Caco-2 (cell line): ENCODE measurements at regions not wholly inside any gene's neighbourhood (a gene's known extent, or its start where the extent isn't known, plus 50 kb on each side); places are given as distances from the start of the nearest gene placed in this dataset.

ENCODE experiments used
- BruUV-seq: library from RNA; stranded (reverse); fragments of 400-500 nt; replicated peaks from 2 replicates; lab custom pipeline; 2021; lab: Mats Ljungman, UMichigan
- CTCF ChIA-PET: fragments of 300-600 bp; sonication (Branson Sonifier 250); formaldehyde crosslinking; loops from one replicate; lab custom pipeline; 2022; ENCODE audit warnings: antibody characterized with exemption; lab: Charles Lee
- POLR2A ChIA-PET: fragments of 300-600 bp; sonication (Branson Sonifier 250); formaldehyde crosslinking; loops from one replicate; lab custom pipeline; 2022; ENCODE audit warnings: antibody characterized with exemption; lab: Charles Lee
- DNase-seq, 2 experiments: peaks; one replicate each; pipeline versions ENCODE4 v3.0.0 to v3.0.0-alpha.2; 2020 to 2022
- H3K27me3 ChIP-seq: replicated peaks from 2 replicates; pipeline ENCODE4 v1.6.0; 2011; ENCODE audit warnings: low read length; ENCODE audit not compliant: control insufficient read depth, insufficient read depth
- H3K36me3 ChIP-seq: 2 replicates; pipeline ENCODE4 v1.5.1; 2011; ENCODE audit warnings: low read length; ENCODE audit not compliant: control insufficient read depth, insufficient read depth
- H3K4me1 ChIP-seq: fragments of 250-450 bp; sonication (Bioruptor Pico); 2 replicates; pipeline ENCODE4 v1.5.1; 2020; ENCODE audit warnings: mild to moderate bottlenecking
- H3K4me3 ChIP-seq: 2 replicates; pipeline ENCODE4 v1.5.1; 2011; ENCODE audit warnings: low read depth, mild to moderate bottlenecking, control low read depth, low read length
- H3K9me3 ChIP-seq: fragments of 250-450 bp; sonication (Bioruptor Pico); 2 replicates; pipeline ENCODE4 v1.5.1; 2020; ENCODE audit warnings: mild to moderate bottlenecking, moderate library complexity
- H3K27ac Mint-ChIP-seq: one replicate; pipeline ENCODE4 v1.8.0; 2022; ENCODE audit warnings: mixed read lengths; ENCODE audit not compliant: unreplicated experiment
- H3K27me3 Mint-ChIP-seq: one replicate; pipeline ENCODE4 v1.8.0; 2022; ENCODE audit warnings: mixed read lengths; ENCODE audit not compliant: insufficient read depth, unreplicated experiment
- H3K36me3 Mint-ChIP-seq: one replicate; pipeline ENCODE4 v1.8.0; 2022; ENCODE audit warnings: mild to moderate bottlenecking, mixed read lengths; ENCODE audit not compliant: insufficient read depth, unreplicated experiment
- H3K4me1 Mint-ChIP-seq: one replicate; pipeline ENCODE4 v1.8.0; 2022; ENCODE audit warnings: low read depth, mixed read lengths; ENCODE audit not compliant: unreplicated experiment
- H3K4me3 Mint-ChIP-seq: one replicate; pipeline ENCODE4 v1.8.0; 2022; ENCODE audit warnings: mild to moderate bottlenecking, moderate library complexity, mixed read lengths; ENCODE audit not compliant: unreplicated experiment
- H3K9me3 Mint-ChIP-seq: one replicate; pipeline ENCODE4 v1.8.0; 2022; ENCODE audit warnings: mixed read lengths; ENCODE audit not compliant: unreplicated experiment
- CTCF ChIP-seq, 2 experiments: fragments of 200-600 bp in 1 of 2; IDR thresholded peaks; 1 replicate in 1 of 2; 2 replicates in 1 of 2; pipeline versions ENCODE4 v1.5.1 to v1.8.0; 2011 to 2022; ENCODE audit warnings: antibody characterized with exemption in 1 of 2, control low read depth in 1 of 2, inconsistent platforms in 1 of 2, low read depth in 1 of 2, low read length in 1 of 2, mild to moderate bottlenecking in 1 of 2, moderate library complexity in 1 of 2; ENCODE audit not compliant: insufficient read depth in 1 of 2, severe bottlenecking in 1 of 2, unreplicated experiment in 1 of 2
- intact Hi-C: fragments of 100-400 bp; cut with micrococcal nuclease; formaldehyde crosslinking; loops from one replicate; pipeline ENCODE4 v1.10.0; 2022; ENCODE audit not compliant: unreplicated experiment

- no peaks in the 10 kb centered on the region for H3K9me3 ChIP-seq
- Mint-ChIP-seq H3K4me1 (no peaks in the 10 kb centered on the region), H3K27me3 (no peaks in the 10 kb centered on the region), H3K4me3 (no peak overlapping the region), H3K9me3 (no peaks in the 10 kb centered on the region), H3K27ac (no peak overlapping the region), H3K36me3 (peaks cover 5% of the 10 kb centered on the region)
- no peak overlapping the region for H3K4me3 ChIP-seq
- intact Hi-C loops = no loop called here
- no peak for TF ChIP-seq CTCF (IDR thresholded peaks at IDR 0.05; ENCODE audit: insufficient read depth in 1 of 2, low read depth in 1 of 2, low read length in 1 of 2, severe bottlenecking in 1 of 2, unreplicated experiment in 1 of 2)
- H3K4me1 ChIP-seq = no peaks in the 10 kb centered on the region
- H3K36me3 ChIP-seq = no peaks in the 10 kb centered on the region
- no peak for DNase-seq
- no peaks in the 10 kb centered on the region for H3K27me3 ChIP-seq
- CTCF ChIA-PET = no interaction called here
- no TSS peak for BruUV-seq
- POLR2A ChIA-PET = no interaction called here
Observed at GRCh38 chr13:88426661-88427060, 755.5 kb downstream of the SLITRK5 start.

GRCh38 chr13:88429862-88430261 lies 758.7 kb downstream of the SLITRK5 start:
- no TSS peak for BruUV-seq
- no peak for TF ChIP-seq CTCF (IDR thresholded peaks at IDR 0.05; ENCODE audit: insufficient read depth in 1 of 2, low read depth in 1 of 2, low read length in 1 of 2, severe bottlenecking in 1 of 2, unreplicated experiment in 1 of 2)
- Mint-ChIP-seq H3K4me1 (no peaks in the 10 kb centered on the region), H3K27ac (no peak overlapping the region), H3K27me3 (no peaks in the 10 kb centered on the region), H3K36me3 (peaks cover 5% of the 10 kb centered on the region), H3K4me3 (no peak overlapping the region), H3K9me3 (peaks cover 17% of the 10 kb centered on the region)
- DNase-seq = no peak
- Histone ChIP-seq H3K4me3 (no peak overlapping the region), H3K27me3 (no peaks in the 10 kb centered on the region), H3K4me1 (no peaks in the 10 kb centered on the region), H3K36me3 (no peaks in the 10 kb centered on the region), H3K9me3 (no peaks in the 10 kb centered on the region)
- CTCF ChIA-PET = no interaction called here
- intact Hi-C loops = no loop called here
- POLR2A ChIA-PET = no interaction called here

- POLR2A ChIA-PET = no interaction called here
- Histone ChIP-seq H3K4me1 (no peaks in the 10 kb centered on the region), H3K27me3 (no peaks in the 10 kb centered on the region), H3K9me3 (no peaks in the 10 kb centered on the region), H3K4me3 (no peak overlapping the region), H3K36me3 (no peaks in the 10 kb centered on the region)
- Mint-ChIP-seq H3K27ac (no peak overlapping the region), H3K4me1 (no peaks in the 10 kb centered on the region), H3K36me3 (no peaks in the 10 kb centered on the region), H3K4me3 (no peak overlapping the region), H3K9me3 (peaks cover 17% of the 10 kb centered on the region), H3K27me3 (no peaks in the 10 kb centered on the region)
- CTCF ChIA-PET = no interaction called here
- TF ChIP-seq CTCF (IDR thresholded peaks at IDR 0.05; ENCODE audit: insufficient read depth in 1 of 2, low read depth in 1 of 2, low read length in 1 of 2, severe bottlenecking in 1 of 2, unreplicated experiment in 1 of 2) = no peak
- no peak for DNase-seq
- no TSS peak for BruUV-seq
- intact Hi-C loops = no loop called here
Observed at GRCh38 chr13:88434953-88435352, 763.8 kb downstream of the SLITRK5 start.
